ENCODE measurements at regions not wholly inside any gene's neighbourhood (a gene's known extent, or its start where the extent isn't known, plus 50 kb on each side); places are given as distances from the start of the nearest gene placed in this dataset.

- H3K36me3 ChIP-seq: no peaks in the 10 kb centered on the region
- no peaks in the 10 kb centered on the region for H3K9me3 ChIP-seq
- no peak overlapping the region for H3K27ac ChIP-seq
- H3K4me1 ChIP-seq: no peaks in the 10 kb centered on the region
- H3K27me3 ChIP-seq (ENCODE audit: low read depth): no peaks in the 10 kb centered on the region
- no peak for ATAC-seq
- H3K4me3 ChIP-seq: no peak overlapping the region
- no peak for TF ChIP-seq CTCF (IDR thresholded peaks at IDR 0.05)
- intact Hi-C loops (cut with DNase I): no loop called here
- DNase-seq: no peak
Measured at GRCh38 chr11:103624708-103625623, 411.5 kb upstream of the DDI1 start.

- Histone ChIP-seq H3K4me3 (no peak overlapping the region), H3K9me3 (no peaks in the 10 kb centered on the region), H3K27me3 (ENCODE audit: low read depth) (no peaks in the 10 kb centered on the region), H3K27ac (no peak overlapping the region), H3K36me3 (no peaks in the 10 kb centered on the region), H3K4me1 (no peaks in the 10 kb centered on the region)
- ATAC-seq: no peak
- DNase-seq: no peak
- TF ChIP-seq CTCF (IDR thresholded peaks at IDR 0.05): no peak
- intact Hi-C loops (cut with DNase I): no loop called here
Measured at GRCh38 chr11:103625624-103625965, 410.8 kb upstream of the DDI1 start.

GRCh38 chr11:103628121-103628520 lies 408.3 kb upstream of the DDI1 start:
- TF ChIP-seq CTCF (IDR thresholded peaks at IDR 0.05): no peak
- Histone ChIP-seq H3K9me3 (no peaks in the 10 kb centered on the region), H3K4me1 (no peaks in the 10 kb centered on the region), H3K4me3 (no peak overlapping the region), H3K27me3 (ENCODE audit: low read depth) (no peaks in the 10 kb centered on the region), H3K36me3 (no peaks in the 10 kb centered on the region), H3K27ac (no peak overlapping the region)
- DNase-seq (no peak), ATAC-seq (no peak)
- intact Hi-C loops (cut with DNase I): no loop called here

GRCh38 chr11:103631841-103632240 lies 404.6 kb upstream of the DDI1 start:
- no peaks in the 10 kb centered on the region for H3K9me3 ChIP-seq
- no peaks in the 10 kb centered on the region for H3K4me1 ChIP-seq
- intact Hi-C loops (cut with DNase I): no loop called here
- ATAC-seq: no peak
- H3K27me3 ChIP-seq (ENCODE audit: low read depth): no peaks in the 10 kb centered on the region
- no peak overlapping the region for H3K27ac ChIP-seq
- no peaks in the 10 kb centered on the region for H3K36me3 ChIP-seq
- no peak for DNase-seq
- TF ChIP-seq CTCF (IDR thresholded peaks at IDR 0.05): no peak
- no peak overlapping the region for H3K4me3 ChIP-seq

- Histone ChIP-seq H3K27me3 (ENCODE audit: low read depth) (no peaks in the 10 kb centered on the region), H3K4me3 (no peak overlapping the region), H3K9me3 (no peaks in the 10 kb centered on the region), H3K36me3 (no peaks in the 10 kb centered on the region), H3K27ac (no peak overlapping the region), H3K4me1 (no peaks in the 10 kb centered on the region)
- ATAC-seq (no peak), DNase-seq (no peak)
- no peak for TF ChIP-seq CTCF (IDR thresholded peaks at IDR 0.05)
- intact Hi-C loops (cut with DNase I): no loop called here
Measured at GRCh38 chr11:103633068-103633788, 403.2 kb upstream of the DDI1 start.
